ENCODE measurements at regions not wholly inside any gene's neighbourhood (a gene's known extent, or its start where the extent isn't known, plus 50 kb on each side); places are given as distances from the start of the nearest gene placed in this dataset.

DNA sequence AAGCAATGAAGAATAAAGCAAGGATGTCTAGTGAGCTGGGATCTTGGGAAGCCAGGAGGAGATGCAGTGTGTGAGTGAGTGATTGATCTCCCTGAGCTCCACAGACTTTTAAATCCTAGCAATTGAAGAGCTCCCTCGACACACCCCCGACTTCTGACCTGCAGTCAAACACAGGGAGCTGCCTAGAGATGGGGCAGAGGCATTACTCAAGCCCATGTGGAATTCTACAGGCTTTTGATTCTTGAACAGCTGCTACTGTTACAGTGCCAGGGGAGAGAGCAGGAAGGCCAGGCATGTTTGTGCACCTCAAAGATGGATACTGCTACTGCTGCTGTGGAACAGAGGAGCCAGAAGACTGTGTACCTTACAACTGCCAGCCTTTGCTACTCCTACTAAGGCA is 1403.1 kb upstream of the ALCAM start:
- Histone ChIP-seq H3K4me1 (ENCODE audit: control insufficient read depth, insufficient read depth, low read length) (no peaks in the 10 kb centered on the region), H3K36me3 (ENCODE audit: control insufficient read depth in 2 of 2, insufficient read depth in 2 of 2, low read length in 1 of 2) (no peaks in the 10 kb centered on the region), H3K4me3 (no peak overlapping the region), H2AFZ (ENCODE audit: control insufficient read depth, low read depth, low read length) (no peak overlapping the region), H3K4me2 (ENCODE audit: control insufficient read depth, insufficient read depth) (no peak overlapping the region), H3K27me3 (replicated peaks in 1 of 2; ENCODE audit: control insufficient read depth in 2 of 2, insufficient read depth in 2 of 2, low read length in 1 of 2) (no peaks in the 10 kb centered on the region), H3K79me2 (ENCODE audit: control insufficient read depth, insufficient read depth, low read length) (no peaks in the 10 kb centered on the region), H3K9ac (ENCODE audit: control insufficient read depth, insufficient read depth, low read length) (no peak overlapping the region), H3K9me3 (replicated peaks; ENCODE audit: control insufficient read depth, insufficient read depth, low read length) (no peaks in the 10 kb centered on the region), H3K27ac (ENCODE audit: control insufficient read depth, insufficient read depth) (no peak overlapping the region), H4K20me1 (ENCODE audit: control insufficient read depth, insufficient read depth) (no peaks in the 10 kb centered on the region)
- WGBS (ENCODE audit: insufficient coverage, insufficient replicate concordance, low lambda C conversion rate, missing lambda C conversion rate), result 0% methylated on average over 2 of the region's 2 CpGs
- ChIA-PET POLR2A (interaction anchor here (1.8 kb wide), 1 partner anchor 12 kb away, joined by 6 read pairs; no protein-coding TSS in a partner anchor), RAD21 (ENCODE audit: unreplicated experiment) (interaction anchor here (1.4 kb wide), 1 partner anchor 14 kb away, joined by 5 read pairs; no protein-coding TSS in a partner anchor), SMC1A (ENCODE audit: uncharacterized antibody, unreplicated experiment) (interaction anchor here (0.7 to 2.1 kb wide), 4 partner anchors 13 to 19 kb away, joined by 3 to 11 read pairs (median 4); no protein-coding TSS in a partner anchor), CTCF (interaction anchor here (0.9 kb wide), 1 partner anchor 10 kb away, joined by 3 read pairs; no protein-coding TSS in a partner anchor)
- intact Hi-C loops (cut with micrococcal nuclease; ENCODE audit: unreplicated experiment), result no loop called here
- in situ Hi-C loops (cut with MboI), result no loop called here
- no peak for FAIRE-seq
- DNase-seq (ENCODE audit: low read depth, low spot score), result no peak
- ATAC-seq, result no peak
- no TSS peak for BruUV-seq (replicated peaks)
- no peak for TF ChIP-seq SMAD1 (IDR thresholded peaks at IDR 0.05; ENCODE audit: low read depth, partially characterized antibody)
- TF ChIP-seq, protein P1, sequence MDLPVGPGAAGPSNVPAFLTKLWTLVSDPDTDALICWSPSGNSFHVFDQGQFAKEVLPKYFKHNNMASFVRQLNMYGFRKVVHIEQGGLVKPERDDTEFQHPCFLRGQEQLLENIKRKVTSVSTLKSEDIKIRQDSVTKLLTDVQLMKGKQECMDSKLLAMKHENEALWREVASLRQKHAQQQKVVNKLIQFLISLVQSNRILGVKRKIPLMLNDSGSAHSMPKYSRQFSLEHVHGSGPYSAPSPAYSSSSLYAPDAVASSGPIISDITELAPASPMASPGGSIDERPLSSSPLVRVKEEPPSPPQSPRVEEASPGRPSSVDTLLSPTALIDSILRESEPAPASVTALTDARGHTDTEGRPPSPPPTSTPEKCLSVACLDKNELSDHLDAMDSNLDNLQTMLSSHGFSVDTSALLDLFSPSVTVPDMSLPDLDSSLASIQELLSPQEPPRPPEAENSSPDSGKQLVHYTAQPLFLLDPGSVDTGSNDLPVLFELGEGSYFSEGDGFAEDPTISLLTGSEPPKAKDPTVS (IDR thresholded peaks at IDR 0.05; ENCODE audit: low read depth, low read length), result no peak
- no peak for TF ChIP-seq PAX5 (IDR thresholded peaks at IDR 0.05; ENCODE audit: borderline replicate concordance, low read depth, low read length)
- no peak for TF ChIP-seq POLR2A (IDR thresholded peaks at IDR 0.05; ENCODE audit: low read depth, low read length)
- TF ChIP-seq NR2C2 (IDR thresholded peaks at IDR 0.05; ENCODE audit: borderline replicate concordance, control insufficient read depth, insufficient read length, low read depth), result no peak
- TF ChIP-seq ZBED1 (IDR thresholded peaks at IDR 0.05; ENCODE audit: borderline replicate concordance), result no peak
- TF ChIP-seq, protein P2, sequence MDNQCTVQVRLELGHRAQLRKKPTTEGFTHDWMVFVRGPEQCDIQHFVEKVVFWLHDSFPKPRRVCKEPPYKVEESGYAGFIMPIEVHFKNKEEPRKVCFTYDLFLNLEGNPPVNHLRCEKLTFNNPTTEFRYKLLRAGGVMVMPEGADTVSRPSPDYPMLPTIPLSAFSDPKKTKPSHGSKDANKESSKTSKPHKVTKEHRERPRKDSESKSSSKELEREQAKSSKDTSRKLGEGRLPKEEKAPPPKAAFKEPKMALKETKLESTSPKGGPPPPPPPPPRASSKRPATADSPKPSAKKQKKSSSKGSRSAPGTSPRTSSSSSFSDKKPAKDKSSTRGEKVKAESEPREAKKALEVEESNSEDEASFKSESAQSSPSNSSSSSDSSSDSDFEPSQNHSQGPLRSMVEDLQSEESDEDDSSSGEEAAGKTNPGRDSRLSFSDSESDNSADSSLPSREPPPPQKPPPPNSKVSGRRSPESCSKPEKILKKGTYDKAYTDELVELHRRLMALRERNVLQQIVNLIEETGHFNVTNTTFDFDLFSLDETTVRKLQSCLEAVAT (IDR thresholded peaks at IDR 0.05), result no peak
- TF ChIP-seq SMC3 (IDR thresholded peaks at IDR 0.05; ENCODE audit: borderline replicate concordance, low read length), result no peak
- no peak for TF ChIP-seq FOS (IDR thresholded peaks at IDR 0.05; ENCODE audit: borderline replicate concordance, extremely low read depth, insufficient read length)
- no peak for TF ChIP-seq POLR2AphosphoS2 (IDR thresholded peaks at IDR 0.05; ENCODE audit: low read depth, low read length)
- TF ChIP-seq CREB1 (IDR thresholded peaks at IDR 0.05; ENCODE audit: low read depth), result no peak
- TF ChIP-seq SIX5 (IDR thresholded peaks at IDR 0.05; ENCODE audit: low read depth, low read length, severe bottlenecking), result no peak
- TF ChIP-seq PML (IDR thresholded peaks at IDR 0.05; ENCODE audit: low read length), result no peak
- no peak for TF ChIP-seq TARDBP (IDR thresholded peaks at IDR 0.05; ENCODE audit: borderline replicate concordance)
- TF ChIP-seq SP1 (IDR thresholded peaks at IDR 0.05; ENCODE audit: low read depth, low read length), result no peak
- no peak for TF ChIP-seq JUNB (IDR thresholded peaks at IDR 0.05)
